HG02938 (cell line): ENCODE measurements at regions not wholly inside any gene's neighbourhood (a gene's known extent, or its start where the extent isn't known, plus 50 kb on each side); places are given as distances from the start of the nearest gene placed in this dataset.

Source experiments
- ATAC-seq: cut with Tn5 transposase; IDR thresholded peaks from one replicate; pipeline ENCODE4 v1.9.1; 2021; ENCODE audit warnings: mild to moderate bottlenecking, moderate library complexity; ENCODE audit not compliant: unreplicated experiment

DNA sequence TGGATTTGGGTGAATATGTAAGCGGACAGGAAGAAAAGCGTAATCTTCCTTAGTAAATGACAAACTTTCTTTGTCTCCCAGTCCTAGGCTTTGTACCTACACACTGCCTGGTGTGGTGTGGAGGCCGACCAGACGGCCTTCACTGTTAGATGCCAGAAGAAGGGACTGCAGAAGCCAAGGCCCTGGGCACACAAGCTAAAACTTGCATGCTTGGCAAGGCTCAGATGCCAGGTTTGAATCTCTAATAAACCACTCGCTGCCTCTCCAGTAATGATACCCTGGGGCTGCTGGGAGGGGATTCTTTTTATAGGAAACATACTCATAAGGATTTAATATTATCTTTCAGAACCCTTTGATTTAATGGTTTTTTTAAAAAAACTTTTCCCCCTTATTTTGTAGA is 263.8 kb downstream of the PTPRC start:
- no peak for ATAC-seq

DNA sequence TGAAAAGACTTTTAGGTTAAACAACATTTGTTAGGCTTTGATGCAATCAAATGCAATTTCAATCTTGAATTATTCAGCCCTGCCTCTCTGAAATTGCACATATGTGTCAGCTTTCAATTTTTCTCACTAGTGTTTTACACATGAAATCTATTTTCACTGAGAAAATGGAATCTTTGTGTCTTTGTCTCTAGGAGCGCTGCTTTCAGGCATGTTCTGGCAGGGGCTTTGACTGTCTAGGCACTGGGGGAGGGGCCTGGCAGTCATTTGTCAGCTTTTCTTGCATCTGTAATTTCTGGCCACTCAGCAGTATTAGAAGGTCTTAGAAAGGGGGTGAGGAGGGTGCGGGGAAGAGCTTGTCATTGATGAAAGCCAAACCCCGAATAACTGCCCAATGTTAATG is 264.4 kb downstream of the PTPRC start:
- ATAC-seq = no peak

DNA sequence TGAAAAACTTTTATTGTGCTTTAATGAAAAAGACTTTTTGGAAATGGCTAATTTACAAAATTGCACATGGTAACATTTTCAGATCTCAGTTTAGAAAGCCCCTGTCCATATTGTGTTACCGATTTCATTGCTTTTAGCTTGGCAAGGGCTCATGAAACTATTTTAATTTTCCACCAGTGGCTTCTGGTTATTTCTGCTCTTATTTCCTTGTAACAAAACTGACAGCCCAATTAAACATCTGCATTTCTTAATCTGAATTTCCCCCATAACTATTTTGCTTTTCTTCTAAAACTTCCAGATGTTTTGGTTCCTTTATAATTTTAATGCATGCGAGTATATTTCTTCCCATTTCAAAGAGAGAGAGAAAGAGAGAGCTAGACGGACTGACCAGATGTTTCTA is 264.8 kb downstream of the PTPRC start:
- no peak for ATAC-seq

DNA sequence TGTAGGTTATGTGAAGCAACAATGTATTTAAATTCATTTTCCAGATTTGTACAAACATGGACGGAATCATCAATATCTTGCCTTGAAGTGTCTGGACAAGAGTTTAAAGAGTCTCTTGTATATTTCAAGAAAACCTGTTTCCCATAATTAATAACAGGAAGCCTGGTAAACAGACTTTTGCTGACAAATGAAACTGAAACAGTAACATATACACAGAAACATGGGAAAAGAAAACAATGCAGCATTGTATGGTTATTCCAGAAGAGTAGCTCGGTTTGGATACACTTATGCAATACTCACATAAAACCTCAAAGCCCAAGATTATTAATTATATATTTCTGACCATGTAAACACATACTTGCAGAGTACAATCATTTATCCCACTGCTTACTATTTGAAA is 265.5 kb downstream of the PTPRC start:
- ATAC-seq = no peak

DNA sequence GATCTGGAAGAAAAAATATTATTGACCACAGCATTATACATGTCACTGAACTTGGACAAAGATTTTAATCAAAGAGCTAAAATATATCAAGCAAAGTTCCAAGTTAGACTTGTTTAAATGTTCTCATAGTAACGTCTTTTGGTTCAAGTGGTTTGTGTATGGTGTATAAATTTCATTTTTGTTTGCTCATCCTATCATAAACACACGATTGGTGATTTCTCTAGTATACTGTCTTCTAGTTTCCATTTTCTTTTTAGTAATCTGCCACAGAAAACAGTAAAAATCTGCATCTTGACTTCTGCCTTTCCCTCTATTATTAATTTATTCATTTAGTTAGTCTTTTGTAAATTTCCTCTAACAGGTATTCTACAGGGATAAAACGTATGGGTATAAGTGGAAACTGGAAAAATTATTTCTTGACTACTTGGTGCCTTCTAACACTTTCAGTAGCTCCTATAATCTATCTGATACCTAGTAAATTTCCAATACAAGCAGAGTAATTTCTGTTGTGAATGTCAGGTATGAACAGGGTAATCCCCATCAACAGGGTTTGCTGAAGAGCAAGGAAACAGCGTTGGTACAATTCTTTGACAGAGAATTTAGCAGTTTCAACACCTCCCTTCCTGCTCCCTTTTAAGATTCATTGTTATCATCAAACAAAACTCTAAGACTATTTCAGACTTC is 268.0 kb downstream of the PTPRC start:
- ATAC-seq = peak; percentile 28

DNA sequence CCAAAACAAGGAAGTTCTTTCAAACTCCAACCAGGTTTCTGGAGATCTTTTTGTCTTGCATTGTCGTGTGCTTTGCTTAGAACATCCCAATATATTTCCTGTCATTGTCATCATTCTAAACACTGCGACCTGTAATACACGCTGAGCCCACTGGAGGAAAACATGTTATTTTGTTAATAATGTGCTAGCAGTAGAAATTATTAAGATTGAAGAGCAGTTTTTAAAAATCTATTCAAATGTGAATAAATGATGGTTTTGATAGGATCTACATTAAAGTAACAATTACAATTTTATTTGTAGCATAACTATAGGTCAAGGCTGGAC is 268.5 kb downstream of the PTPRC start:
- peak; percentile 47 for ATAC-seq

DNA sequence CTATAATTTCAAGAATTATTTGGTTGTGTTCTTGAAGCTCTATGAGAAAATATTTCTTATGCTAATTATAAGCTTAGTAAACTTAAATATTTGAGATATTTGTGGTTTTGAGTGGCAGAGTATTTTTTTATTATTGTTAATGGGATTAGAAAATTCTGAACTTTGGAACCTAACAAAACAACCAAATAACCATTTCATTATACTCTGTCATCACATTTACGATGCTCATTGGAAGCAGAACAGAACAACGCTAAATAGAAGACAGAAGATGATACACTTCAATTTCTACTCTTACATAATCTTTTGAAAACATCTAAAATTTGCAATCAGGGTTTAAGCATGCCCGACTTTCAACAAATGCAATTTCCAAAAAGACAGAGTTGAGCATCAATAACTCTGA is 270.2 kb downstream of the PTPRC start:
- ATAC-seq = no peak

DNA sequence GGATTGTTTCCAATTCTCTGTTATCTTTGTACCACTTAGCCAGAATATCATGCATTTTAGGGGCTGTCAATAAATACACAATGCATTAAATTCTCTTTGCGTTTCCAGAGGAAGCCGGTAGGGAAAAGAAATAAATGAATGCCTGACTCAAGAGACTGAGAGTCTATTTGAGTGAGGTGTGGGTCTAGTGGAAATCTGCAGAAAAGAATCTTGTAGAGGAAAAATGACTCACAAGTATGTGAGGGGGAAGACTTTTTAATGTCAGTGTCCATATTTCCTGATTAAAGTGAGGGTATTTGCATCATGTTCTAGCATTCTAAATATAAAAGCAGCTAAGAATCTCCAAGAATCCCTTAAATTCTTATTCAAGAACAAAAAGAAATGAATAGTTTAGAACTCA is 271.1 kb downstream of the PTPRC start:
- no peak for ATAC-seq

DNA sequence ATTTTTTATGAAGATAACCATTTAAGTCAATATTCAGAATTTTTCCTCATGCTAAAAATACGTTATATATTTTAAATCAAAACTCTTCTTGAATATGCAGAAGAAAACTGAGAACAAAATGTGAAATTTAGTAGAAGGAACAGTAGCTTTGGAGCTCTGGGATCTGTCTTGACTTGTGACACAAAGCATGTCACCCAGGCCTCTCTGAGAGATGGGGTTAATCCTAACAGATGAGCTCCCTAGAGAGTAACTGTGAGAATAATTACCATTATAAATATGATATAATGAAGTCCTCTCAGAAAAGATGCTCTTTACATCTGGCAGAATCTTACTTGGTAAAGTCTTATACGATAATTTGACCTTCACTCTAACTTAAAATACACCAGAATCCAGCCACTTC is 272.0 kb downstream of the PTPRC start:
- ATAC-seq = no peak

DNA sequence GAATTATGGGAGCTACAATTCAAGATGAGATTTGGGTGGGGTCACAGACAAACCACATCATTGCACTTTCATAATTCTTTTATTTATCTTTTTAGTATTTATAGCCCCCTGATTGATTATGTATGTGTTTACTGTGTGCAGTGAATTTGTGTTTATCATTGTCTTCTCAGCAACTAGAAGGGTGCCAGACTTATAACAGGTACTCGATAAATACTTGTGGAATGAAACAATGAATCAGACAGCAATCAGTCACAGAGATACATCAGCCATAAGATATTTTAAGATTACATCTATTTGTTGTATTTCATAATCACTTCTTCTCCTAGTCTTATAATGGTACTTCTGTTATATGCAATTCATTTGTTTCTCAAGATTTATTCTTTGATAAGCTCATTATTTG is 273.2 kb downstream of the PTPRC start:
- ATAC-seq = no peak

DNA sequence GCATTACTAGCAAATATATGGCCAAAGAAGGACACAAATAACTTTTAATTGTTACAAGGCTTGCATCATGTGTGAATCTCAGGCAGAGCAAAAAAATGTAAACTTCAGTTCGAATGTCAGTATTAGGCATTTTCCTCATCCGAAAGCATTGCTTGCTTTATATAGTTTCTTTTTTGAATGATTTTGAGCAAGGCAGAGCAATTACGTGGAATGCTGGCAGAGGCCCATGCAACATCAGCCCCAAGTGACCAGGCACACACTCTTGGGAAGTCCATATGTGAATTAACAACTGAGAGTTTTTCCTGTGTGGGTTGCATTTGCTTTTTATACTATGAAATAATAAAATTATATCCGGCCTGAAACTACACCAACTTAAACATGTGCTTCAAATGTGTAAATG is 274.8 kb downstream of the PTPRC start:
- no peak for ATAC-seq

DNA sequence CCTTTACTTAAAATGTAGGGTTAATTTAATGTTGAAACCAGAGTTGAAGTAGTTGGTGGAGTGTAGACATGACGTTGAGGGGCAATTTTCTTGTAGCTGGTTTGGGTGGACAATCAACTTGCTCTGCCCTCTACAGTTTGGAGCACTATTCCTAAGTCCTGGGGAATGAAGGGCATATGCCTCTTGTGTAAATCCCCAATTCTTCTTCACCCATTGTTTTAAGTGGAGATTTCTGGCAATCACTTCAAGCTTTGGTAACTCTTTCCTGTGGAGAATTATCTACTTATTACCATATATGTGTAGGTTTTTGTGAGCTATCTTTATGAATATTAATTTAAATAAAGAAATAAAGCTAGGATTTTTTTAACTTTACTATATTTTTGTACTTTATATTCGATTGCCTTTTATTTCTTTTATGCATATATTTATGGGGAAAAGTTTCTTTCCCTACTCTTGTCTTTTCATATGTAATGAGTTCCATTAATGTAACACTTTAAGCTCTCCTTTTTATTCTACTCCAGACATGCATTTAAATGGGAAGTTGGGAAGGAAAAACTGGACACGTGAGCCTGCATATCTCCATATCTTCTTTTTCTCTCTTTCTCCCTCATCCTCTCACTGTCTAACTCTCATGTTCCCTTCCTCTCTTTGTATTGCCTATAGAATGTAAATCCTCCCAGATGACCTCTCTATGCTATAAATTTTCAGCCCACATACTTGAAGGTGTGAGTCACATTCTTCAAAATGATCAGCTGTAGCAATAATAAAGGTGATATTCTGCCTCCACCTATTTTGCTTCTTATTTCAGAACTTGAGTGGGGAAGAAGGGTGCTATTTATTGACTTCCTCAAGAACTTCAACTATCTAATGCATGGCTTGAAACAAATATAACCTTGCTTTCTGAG is 276.7 kb downstream of the PTPRC start:
- no peak for ATAC-seq

DNA sequence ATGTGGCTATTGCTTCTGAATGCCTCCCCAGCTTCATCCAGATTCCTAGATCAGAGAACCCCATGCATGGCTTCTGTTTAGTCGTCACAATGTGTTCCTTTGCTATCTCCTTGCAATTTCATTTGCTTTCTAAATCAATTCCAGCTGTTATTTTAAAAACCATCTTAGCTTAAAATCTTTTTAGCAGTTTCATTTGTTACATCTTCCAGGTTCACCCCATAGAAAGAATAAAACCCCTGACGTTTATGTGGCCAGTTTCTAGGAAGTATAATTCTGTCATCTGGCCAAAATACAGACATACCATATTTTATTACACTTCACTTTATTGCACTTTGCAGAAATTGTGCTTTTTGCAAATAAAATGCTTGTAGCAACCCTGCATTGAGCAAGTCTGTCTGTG is 278.4 kb downstream of the PTPRC start:
- ATAC-seq = no peak

DNA sequence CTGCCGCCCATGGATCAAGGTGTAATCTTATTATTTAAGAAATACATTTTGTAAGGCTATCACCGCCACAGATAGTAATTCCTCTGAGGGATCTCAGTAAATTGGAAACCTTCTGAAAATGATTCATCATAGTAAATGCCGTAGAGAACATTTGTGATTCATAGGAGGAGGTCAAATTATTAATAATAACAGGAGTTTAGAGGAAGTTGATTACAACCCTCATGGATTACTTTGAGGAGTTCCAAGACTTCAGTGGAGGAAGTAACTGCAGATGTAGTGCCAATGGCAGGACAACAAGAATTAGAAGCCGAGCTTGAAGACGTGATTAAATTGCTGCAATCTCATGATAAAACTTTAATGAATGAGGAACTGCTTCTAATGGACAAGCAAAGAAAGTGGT is 280.1 kb downstream of the PTPRC start:
- ATAC-seq = no peak

DNA sequence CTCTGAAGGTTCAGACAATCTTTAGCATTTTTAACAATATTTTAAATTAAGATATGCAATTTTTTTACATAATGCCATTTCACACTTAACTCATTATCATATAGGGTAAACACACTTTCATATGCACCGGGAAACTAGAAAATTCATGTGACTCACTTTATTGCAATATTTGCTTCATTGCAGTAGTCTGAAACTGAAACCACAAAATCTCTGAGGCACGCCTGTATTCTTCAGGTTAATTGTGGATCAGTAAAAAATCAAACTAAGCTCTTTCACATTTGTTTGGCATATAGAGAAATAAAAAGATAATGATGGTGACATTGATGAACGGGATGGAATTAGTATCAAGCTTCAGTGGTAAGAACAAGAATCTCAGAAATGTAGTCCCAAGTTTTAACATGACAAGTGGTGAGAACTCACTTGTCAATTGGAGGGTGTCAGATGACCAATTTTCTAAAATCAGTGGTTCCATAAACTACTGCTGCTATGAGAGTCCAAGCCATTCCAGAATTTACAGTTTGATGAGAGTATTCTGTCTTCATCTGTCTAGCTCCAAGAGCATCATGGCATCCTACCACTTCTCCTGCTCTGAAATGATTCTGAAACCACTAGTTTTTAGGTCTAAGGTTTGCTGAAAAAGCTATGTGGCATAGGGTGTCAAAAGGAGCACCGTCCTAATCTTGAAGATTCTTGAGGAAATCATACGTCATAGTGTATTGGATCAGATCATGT is 281.0 kb downstream of the PTPRC start:
- ATAC-seq = peak; percentile 61

DNA sequence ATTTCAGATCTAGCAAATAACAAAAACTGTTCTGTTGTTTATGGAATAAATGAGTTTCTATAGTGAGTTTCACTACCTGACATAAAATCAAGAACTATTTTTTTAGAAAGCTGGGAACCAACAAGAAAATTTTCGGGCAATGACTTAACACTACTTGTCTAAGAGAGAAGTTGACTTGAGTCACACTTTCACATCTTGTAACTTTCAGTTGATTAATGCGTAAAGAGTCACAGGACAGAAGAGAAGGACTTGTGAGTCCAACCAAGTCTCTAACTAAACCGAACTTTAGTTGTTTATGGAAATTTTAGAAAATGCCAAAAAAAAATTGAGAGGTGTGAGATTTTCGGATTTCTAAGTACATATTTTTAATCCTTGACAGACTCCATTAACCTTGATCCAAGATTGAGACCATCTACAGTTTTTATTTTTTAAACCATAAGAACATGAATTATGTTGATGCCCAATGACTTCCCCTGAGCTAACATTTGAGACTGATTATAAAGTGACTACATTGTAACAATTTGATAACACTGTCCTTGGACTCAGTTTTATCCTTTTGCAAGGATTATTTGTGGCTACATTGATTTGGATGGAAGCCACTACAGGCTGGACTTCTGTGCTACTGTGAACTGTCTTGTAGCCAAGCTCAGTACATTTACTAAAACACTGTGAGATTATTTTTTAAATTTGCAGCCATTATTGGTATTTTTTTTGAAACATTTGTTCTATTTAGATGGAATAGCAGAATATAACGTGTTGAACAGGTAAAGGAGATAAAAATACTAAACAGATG is 284.0 kb downstream of the PTPRC start:
- peak; percentile 64 for ATAC-seq

DNA sequence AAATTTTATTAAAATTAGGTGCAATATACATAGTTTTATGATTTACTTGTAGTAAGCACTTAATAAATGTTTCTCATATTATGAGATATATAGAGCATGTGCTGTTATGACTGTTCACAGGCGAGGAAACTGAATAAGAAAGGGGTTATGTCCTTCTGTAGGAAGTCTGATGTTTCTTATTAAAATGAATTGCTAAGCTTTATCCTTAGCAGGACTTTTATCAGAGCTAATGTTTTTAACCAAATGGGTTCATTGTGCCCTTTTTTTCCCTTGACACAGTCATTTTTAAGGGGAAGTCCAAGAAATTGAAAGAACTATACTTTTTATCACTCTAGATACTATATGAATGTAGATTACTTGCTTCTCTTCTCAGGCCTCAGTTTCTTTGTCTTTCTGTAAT is 285.2 kb downstream of the PTPRC start:
- ATAC-seq = no peak

DNA sequence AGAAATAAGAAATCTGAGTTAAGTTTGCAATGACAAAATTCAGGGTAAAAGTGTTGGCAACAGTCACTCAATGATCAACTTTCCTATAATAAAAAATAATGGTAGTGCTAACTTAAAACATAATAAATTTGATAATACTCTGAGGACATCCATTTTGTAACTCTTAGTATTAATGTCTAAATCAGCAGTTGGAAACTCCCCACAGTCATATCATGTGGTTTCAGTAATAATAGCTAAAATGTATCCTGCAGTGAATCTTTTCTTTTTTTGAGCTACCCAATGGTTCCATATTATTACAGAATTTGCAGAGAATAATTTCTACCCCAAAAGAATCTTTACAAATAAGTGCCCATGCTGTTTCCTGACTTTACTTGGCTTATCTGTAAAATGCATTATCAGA is 286.7 kb downstream of the PTPRC start:
- no peak for ATAC-seq

DNA sequence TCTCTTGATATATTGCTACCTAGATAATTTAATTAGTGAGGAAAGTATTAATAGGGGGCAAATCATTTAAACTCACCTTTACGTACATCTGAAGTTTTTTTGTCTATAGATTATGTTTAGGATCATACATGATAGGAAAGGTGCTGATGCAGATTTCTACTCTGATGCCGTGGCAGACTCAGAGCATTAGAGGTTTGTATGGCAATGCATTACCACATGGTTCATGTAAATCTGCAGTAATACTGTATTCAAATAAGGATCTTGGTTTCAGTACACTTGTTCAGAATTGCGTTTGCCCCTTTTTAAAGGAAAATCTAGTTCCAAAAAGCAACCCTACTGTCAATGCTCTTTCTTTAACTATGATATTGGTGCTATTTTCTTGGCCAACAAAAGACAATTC is 288.3 kb downstream of the PTPRC start:
- ATAC-seq = no peak

DNA sequence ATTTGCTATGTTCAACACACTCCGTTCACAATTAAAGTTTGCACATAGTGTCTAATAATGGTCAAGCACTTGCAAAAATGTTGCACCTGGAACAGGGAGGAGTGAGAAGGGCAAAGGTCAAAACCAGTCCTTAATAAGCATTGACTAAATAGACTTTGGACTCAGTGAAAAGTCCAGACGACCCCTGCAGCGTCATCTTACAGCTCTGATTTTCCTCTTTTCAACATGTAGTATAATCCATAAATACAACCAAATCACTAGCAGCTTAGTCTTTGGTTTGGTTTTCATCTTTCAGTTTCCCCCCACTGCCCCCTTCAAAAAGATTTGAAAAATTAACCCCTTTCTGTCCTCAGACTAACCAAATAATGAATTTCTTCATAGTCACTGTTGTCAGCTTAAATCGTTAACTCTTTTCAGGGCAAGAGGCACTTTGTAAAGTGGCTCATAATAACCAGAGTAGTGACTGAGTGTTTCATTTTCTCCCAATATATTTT is 290.3 kb downstream of the PTPRC start:
- no peak for ATAC-seq
